NCI-H2196 (cell line): ENCODE measurements at regions not wholly inside any gene's neighbourhood (a gene's known extent, or its start where the extent isn't known, plus 50 kb on each side); places are given as distances from the start of the nearest gene placed in this dataset.
"Not testable (repeated sequence)": the region's sequence is repeated elsewhere in the genome, so short reads cannot be mapped to it uniquely, and the experiment has no call there.

ENCODE experiments used
- DNase-seq: peaks from one replicate; lab custom pipeline; 2025; ENCODE audit not compliant: unreplicated experiment; lab: John Stamatoyannopoulos, UW

GRCh38 chr6:137968901-137969300 is 101.8 kb downstream of the TNFAIP3 start:
- DNase-seq = no peak

GRCh38 chr6:137969874-137970273 is 102.8 kb downstream of the TNFAIP3 start:
- no peak for DNase-seq

- DNase-seq = no peak
Observed at GRCh38 chr6:137970368-137970767, 103.3 kb downstream of the TNFAIP3 start.

- no peak for DNase-seq
Observed at GRCh38 chr6:137973201-137973600, 106.1 kb downstream of the TNFAIP3 start.

GRCh38 chr6:137975188-137975940 is 108.3 kb downstream of the TNFAIP3 start:
- DNase-seq = peak; percentile 30

- no peak for DNase-seq
Observed at GRCh38 chr6:137976430-137976829, 109.4 kb downstream of the TNFAIP3 start.

- no peak for DNase-seq
Observed at GRCh38 chr6:137977206-137977605, 110.1 kb downstream of the TNFAIP3 start.

- no peak for DNase-seq
Observed at GRCh38 chr6:137977814-137978213, 110.8 kb downstream of the TNFAIP3 start.

GRCh38 chr6:137978252-137978896 is 111.3 kb downstream of the TNFAIP3 start:
- DNase-seq = no peak

GRCh38 chr6:137979263-137979662 is 112.2 kb downstream of the TNFAIP3 start:
- not testable (repeated sequence) for DNase-seq

- no peak for DNase-seq
Observed at GRCh38 chr6:137980777-137981176, 113.7 kb downstream of the TNFAIP3 start.

GRCh38 chr6:137981758-137982157 is 114.7 kb downstream of the TNFAIP3 start:
- DNase-seq = no peak

- DNase-seq = no peak
Observed at GRCh38 chr6:137982418-137983189, 115.5 kb downstream of the TNFAIP3 start.

- DNase-seq = no peak
Observed at GRCh38 chr6:137983269-137983668, 116.2 kb downstream of the TNFAIP3 start.

GRCh38 chr6:137989664-137990063 is 117.6 kb downstream of the PERP start:
- no peak for DNase-seq

GRCh38 chr6:137995371-137995770 is 111.8 kb downstream of the PERP start:
- DNase-seq = no peak

- no peak for DNase-seq
Observed at GRCh38 chr6:137998461-137999019, 108.7 kb downstream of the PERP start.

GRCh38 chr6:137999815-138000214 is 107.4 kb downstream of the PERP start:
- DNase-seq = no peak

- DNase-seq = no peak
Observed at GRCh38 chr6:138000941-138001340, 106.3 kb downstream of the PERP start.

- peak; percentile 54 for DNase-seq
Observed at GRCh38 chr6:138001750-138002349, 105.4 kb downstream of the PERP start.
